NCI-H2196 (cell line): ENCODE measurements at regions not wholly inside any gene's neighbourhood (a gene's known extent, or its start where the extent isn't known, plus 50 kb on each side); places are given as distances from the start of the nearest gene placed in this dataset.
A peak's percentile ranks its signal among the peaks of the same experiment; 100 is the strongest.
"Not testable (repeated sequence)": the region's sequence is repeated elsewhere in the genome, so short reads cannot be mapped to it uniquely, and the experiment has no call there.

Source experiments
- DNase-seq: peaks from one replicate; lab custom pipeline; 2025; ENCODE audit not compliant: unreplicated experiment; lab: John Stamatoyannopoulos, UW

- no peak for DNase-seq
These were observed 73.2 kb upstream of the GADD45A start for GRCh38 chr1:67611846-67612245.

- DNase-seq: no peak
These were observed 72.2 kb upstream of the GADD45A start for GRCh38 chr1:67612788-67613241.

GRCh38 chr1:67613479-67613878 lies 71.5 kb upstream of the GADD45A start:
- not testable (repeated sequence) for DNase-seq

GRCh38 chr1:67614511-67614934 lies 70.5 kb upstream of the GADD45A start:
- DNase-seq: no peak

GRCh38 chr1:67615886-67616285 lies 69.1 kb upstream of the GADD45A start:
- no peak for DNase-seq

- DNase-seq: no peak
These were observed 68.5 kb upstream of the GADD45A start for GRCh38 chr1:67616394-67616985.

- DNase-seq: peak; percentile 43
These were observed 66.5 kb upstream of the GADD45A start for GRCh38 chr1:67618285-67619018.

- DNase-seq: no peak
These were observed 65.9 kb upstream of the GADD45A start for GRCh38 chr1:67619080-67619479.

- no peak for DNase-seq
These were observed 61.1 kb upstream of the GADD45A start for GRCh38 chr1:67623906-67624305.

- no peak for DNase-seq
These were observed 60.3 kb upstream of the GADD45A start for GRCh38 chr1:67624680-67625079.

- DNase-seq: no peak
These were observed 58.7 kb upstream of the GADD45A start for GRCh38 chr1:67626090-67626860.

GRCh38 chr1:67626861-67627235 lies 58.2 kb upstream of the GADD45A start:
- no peak for DNase-seq

GRCh38 chr1:67627336-67627735 lies 57.7 kb upstream of the GADD45A start:
- DNase-seq: no peak

GRCh38 chr1:67627906-67628305 lies 57.1 kb upstream of the GADD45A start:
- DNase-seq: no peak

- DNase-seq: no peak
These were observed 55.5 kb upstream of the GADD45A start for GRCh38 chr1:67629370-67630075.

- no peak for DNase-seq
These were observed 54.5 kb upstream of the GADD45A start for GRCh38 chr1:67630438-67631045.

GRCh38 chr1:67632356-67632755 lies 52.6 kb upstream of the GADD45A start:
- DNase-seq: no peak

- no peak for DNase-seq
These were observed 52.0 kb upstream of the GADD45A start for GRCh38 chr1:67632811-67633655.

GRCh38 chr1:67634396-67634935 lies 50.5 kb upstream of the GADD45A start:
- DNase-seq: no peak
